H1 (cell line): ENCODE measurements at regions not wholly inside any gene's neighbourhood (a gene's known extent, or its start where the extent isn't known, plus 50 kb on each side); places are given as distances from the start of the nearest gene placed in this dataset.

ENCODE experiments used
- CTCF ChIA-PET: fragments of 300-600 bp; sonication (Branson Sonifier 250); formaldehyde crosslinking; loops from one replicate; lab custom pipeline; 2021; ENCODE audit not compliant: partially characterized antibody; lab: Charles Lee
- POLR2A ChIA-PET: fragments of 300-600 bp; sonication (Branson Sonifier 250); formaldehyde crosslinking; loops from one replicate; lab custom pipeline; 2021; ENCODE audit warnings: inconsistent platforms; ENCODE audit not compliant: partially characterized antibody; lab: Charles Lee
- DNase-seq, 2 experiments: peaks; one replicate each; pipeline versions ENCODE4 v3.0.0 to v3.0.0-alpha.2; 2010 to 2022; ENCODE audit warnings: low spot score in 2 of 2, low read depth in 1 of 2, mixed read lengths in 1 of 2
- FAIRE-seq: peaks from 2 replicates; lab custom pipeline; 2011; peaks lifted over from hg19 to GRCh38; lab: Jason Lieb, UNC
- H2AFZ ChIP-seq: 2 replicates; pipeline ENCODE4 v1.8.1; 2012; ENCODE audit warnings: low read length, inconsistent platforms
- H2AK5ac ChIP-seq: 2 replicates; pipeline ENCODE4 v1.6.1; 2013; ENCODE audit warnings: low read depth, low read length
- H2BK120ac ChIP-seq: replicated peaks from 2 replicates; pipeline ENCODE3; 2013; ENCODE audit warnings: low read depth, low read length, inconsistent platforms
- H2BK12ac ChIP-seq: 2 replicates; pipeline ENCODE4 v1.6.1; 2013; ENCODE audit warnings: low read depth, low read length
- H2BK15ac ChIP-seq: 2 replicates; pipeline ENCODE4 v1.6.1; 2013; ENCODE audit warnings: low read length
- H2BK20ac ChIP-seq: 2 replicates; pipeline ENCODE4 v1.6.1; 2013; ENCODE audit warnings: low read length
- H2BK5ac ChIP-seq: 2 replicates; pipeline ENCODE4 v1.6.1; 2013; ENCODE audit warnings: low read depth, low read length
- H3K14ac ChIP-seq: 2 replicates; pipeline ENCODE4 v1.6.1; 2013; ENCODE audit warnings: inconsistent platforms; ENCODE audit not compliant: insufficient read length
- H3K18ac ChIP-seq: 2 replicates; pipeline ENCODE4 v1.6.1; 2013; ENCODE audit warnings: low read length; ENCODE audit errors: extremely low read depth
- H3K23ac ChIP-seq: 2 replicates; pipeline ENCODE4 v1.6.1; 2013; ENCODE audit warnings: inconsistent platforms; ENCODE audit not compliant: insufficient read length
- H3K23me2 ChIP-seq: 2 replicates; pipeline ENCODE4 v1.6.1; 2013; ENCODE audit warnings: low read depth, low read length
- H3K27ac ChIP-seq: 2 replicates; pipeline ENCODE4 v1.6.1; 2011; ENCODE audit warnings: low read depth, low read length, inconsistent platforms
- H3K27me3 ChIP-seq, 4 experiments: replicated peaks in 1 of 4; 1 replicate in 1 of 4; 2 replicates in 3 of 4; pipeline versions ENCODE4 v1.6.1 to v1.8.1; 2011 to 2013; ENCODE audit warnings: low read length in 3 of 4, mild to moderate bottlenecking in 3 of 4, inconsistent platforms in 2 of 4, mixed read lengths in 2 of 4, moderate library complexity in 1 of 4; ENCODE audit not compliant: control insufficient read depth in 3 of 4, insufficient read depth in 3 of 4; ENCODE audit errors: extremely low read depth in 1 of 4
- H3K36me3 ChIP-seq, 4 experiments: 2 replicates each; pipeline versions ENCODE4 v1.6.1 to v1.8.1; 2011 to 2013; ENCODE audit warnings: mild to moderate bottlenecking in 4 of 4, low read length in 3 of 4, moderate library complexity in 2 of 4, control low read depth in 1 of 4, inconsistent platforms in 1 of 4; ENCODE audit not compliant: insufficient read depth in 4 of 4, control insufficient read depth in 2 of 4
- H3K4ac ChIP-seq: replicated peaks from 2 replicates; pipeline ENCODE3; 2013; ENCODE audit warnings: low read length, low read depth, mixed read lengths, inconsistent platforms; ENCODE audit not compliant: insufficient read length
- H3K4me1 ChIP-seq, 4 experiments: replicated peaks in 1 of 4; 1 replicate in 1 of 4; 2 replicates in 3 of 4; pipeline versions ENCODE4 v1.6.1 to v1.8.1; 2011 to 2013; ENCODE audit warnings: low read length in 3 of 4, inconsistent platforms in 2 of 4, mixed read lengths in 1 of 4; ENCODE audit not compliant: insufficient read depth in 4 of 4, control insufficient read depth in 3 of 4
- H3K4me2 ChIP-seq, 2 experiments: 2 replicates each; pipeline versions ENCODE4 v1.6.1 to v1.8.1; 2011 to 2013; ENCODE audit warnings: low read depth in 2 of 2, low read length in 2 of 2, control low read depth in 1 of 2, inconsistent platforms in 1 of 2, mild to moderate bottlenecking in 1 of 2; ENCODE audit not compliant: insufficient read depth in 1 of 2
- H3K4me3 ChIP-seq, 4 experiments: fragments of 200-600, 300-600 bp in 1 of 4; sonication (generic), shearing (Covaris generic), sonication (Bioruptor Twin) in 1 of 4; 2 replicates each; pipeline versions ENCODE4 v1.5.1 to v1.8.1; 2011 to 2016; ENCODE audit warnings: low read length in 4 of 4, low read depth in 3 of 4, control low read depth in 2 of 4, inconsistent platforms in 2 of 4, mild to moderate bottlenecking in 2 of 4, mixed read lengths in 1 of 4, moderate library complexity in 1 of 4; ENCODE audit not compliant: insufficient read depth in 2 of 4; ENCODE audit errors: extremely low read depth in 1 of 4
- H3K56ac ChIP-seq: replicated peaks from 2 replicates; pipeline ENCODE3; 2013; ENCODE audit warnings: low read depth, mild to moderate bottlenecking, mixed read lengths, low read length, inconsistent platforms; ENCODE audit not compliant: insufficient read length
- H3K79me1 ChIP-seq: 2 replicates; pipeline ENCODE4 v1.6.1; 2013; ENCODE audit warnings: low read depth, low read length, control low read depth
- H3K79me2 ChIP-seq, 2 experiments: 2 replicates each; pipeline versions ENCODE4 v1.6.1 to v1.8.1; 2012 to 2013; ENCODE audit warnings: low read length in 2 of 2, mild to moderate bottlenecking in 2 of 2, inconsistent platforms in 1 of 2; ENCODE audit not compliant: insufficient read depth in 2 of 2, control insufficient read depth in 1 of 2
- H3K9ac ChIP-seq, 4 experiments: replicated peaks in 1 of 4; 1 replicate in 1 of 4; 2 replicates in 3 of 4; pipeline versions ENCODE4 v1.6.1 to v1.8.1; 2011 to 2013; ENCODE audit warnings: low read depth in 3 of 4, low read length in 3 of 4, control low read depth in 2 of 4, mild to moderate bottlenecking in 2 of 4, moderate library complexity in 2 of 4, inconsistent platforms in 1 of 4; ENCODE audit errors: extremely low read depth in 1 of 4
- H3K9me3 ChIP-seq, 2 experiments: 2 replicates each; pipeline versions ENCODE4 v1.6.1 to v1.8.1; 2012 to 2013; ENCODE audit warnings: mild to moderate bottlenecking in 2 of 2, moderate library complexity in 2 of 2, control low read depth in 1 of 2, inconsistent platforms in 1 of 2, low read depth in 1 of 2, low read length in 1 of 2, mixed read lengths in 1 of 2; ENCODE audit not compliant: insufficient read depth in 2 of 2
- H4K20me1 ChIP-seq, 2 experiments: replicated peaks in 1 of 2; 2 replicates each; pipeline versions ENCODE3 to v1.8.1; 2011 to 2013; ENCODE audit warnings: inconsistent platforms in 2 of 2, low read length in 2 of 2, mild to moderate bottlenecking in 1 of 2; ENCODE audit not compliant: insufficient read depth in 2 of 2, control insufficient read depth in 1 of 2
- H4K5ac ChIP-seq: 2 replicates; pipeline ENCODE4 v1.6.1; 2013; ENCODE audit warnings: low read length, low read depth, mixed read lengths, inconsistent platforms; ENCODE audit not compliant: insufficient read length
- H4K8ac ChIP-seq: 2 replicates; pipeline ENCODE4 v1.8.0; 2013; ENCODE audit warnings: mild to moderate bottlenecking, moderate library complexity, low read length, inconsistent platforms; ENCODE audit not compliant: insufficient read depth; ENCODE audit errors: extremely low read depth
- H4K91ac ChIP-seq: replicated peaks from 2 replicates; pipeline ENCODE3; 2013; ENCODE audit warnings: low read length, mixed read lengths, inconsistent platforms; ENCODE audit not compliant: insufficient read length
- BACH1 ChIP-seq: IDR thresholded peaks from 2 replicates; pipeline ENCODE4 v1.6.1; 2012; ENCODE audit warnings: low read length, improper control_type of control experiment
- CHD1 ChIP-seq: IDR thresholded peaks from 2 replicates; pipeline ENCODE4 v1.6.1; 2012; ENCODE audit warnings: low read depth, low read length, improper control_type of control experiment
- CREB1 ChIP-seq: IDR thresholded peaks from 2 replicates; pipeline ENCODE4 v1.6.1; 2012; ENCODE audit warnings: inconsistent platforms
- EGR1 ChIP-seq: IDR thresholded peaks from 2 replicates; pipeline ENCODE4 v1.6.1; 2011; ENCODE audit warnings: low read depth, low read length, borderline replicate concordance
- EZH2 ChIP-seq: fragments of 200-600 bp; sonication (generic); IDR thresholded peaks from 2 replicates; pipeline ENCODE4 v1.7.1; 2012; ENCODE audit warnings: low read depth, mild to moderate bottlenecking, moderate library complexity, low read length, inconsistent platforms; ENCODE audit not compliant: severe bottlenecking
- RBBP5 ChIP-seq: IDR thresholded peaks from 2 replicates; pipeline ENCODE4 v1.7.1; 2012; ENCODE audit warnings: low read depth, mild to moderate bottlenecking, inconsistent platforms, low read length, moderate library complexity, borderline replicate concordance
- RFX5 ChIP-seq: IDR thresholded peaks from 2 replicates; pipeline ENCODE4 v1.6.1; 2011; ENCODE audit warnings: low read depth, low read length, improper control_type of control experiment, borderline replicate concordance
- SAP30 ChIP-seq: fragments of 300-600 bp; sonication (generic); IDR thresholded peaks from 2 replicates; pipeline ENCODE4 v1.7.1; 2012; ENCODE audit warnings: low read length, moderate library complexity, mild to moderate bottlenecking, inconsistent platforms; ENCODE audit not compliant: insufficient read depth, insufficient replicate concordance
- SIRT6 ChIP-seq: IDR thresholded peaks from one replicate; pipeline ENCODE4 v1.7.1; 2012; ENCODE audit warnings: low read length, inconsistent platforms
- SUZ12 ChIP-seq: fragments of 200-600 bp; sonication (generic); IDR thresholded peaks from 2 replicates; pipeline ENCODE4 v1.6.1; 2012; ENCODE audit warnings: mild to moderate bottlenecking, inconsistent platforms, low read length, moderate library complexity, mixed read lengths
- TBP ChIP-seq: IDR thresholded peaks from 2 replicates; pipeline ENCODE4 v1.6.1; 2011; ENCODE audit warnings: low read depth, low read length, improper control_type of control experiment
- TEAD4 ChIP-seq: IDR thresholded peaks from 2 replicates; pipeline ENCODE4 v1.6.1; 2012; ENCODE audit warnings: low read depth, low read length, inconsistent platforms, mixed read lengths
- YY1 ChIP-seq: IDR thresholded peaks from 2 replicates; pipeline ENCODE4 v1.6.1; 2011; ENCODE audit warnings: low read depth, mild to moderate bottlenecking, low read length
- ZNF274 ChIP-seq: IDR thresholded peaks from 2 replicates; pipeline ENCODE4 v1.7.0; 2012; ENCODE audit warnings: low read length, borderline replicate concordance; ENCODE audit errors: extremely low read depth
- WGBS, 2 experiments: shearing (Covaris generic) in 1 of 2; methylation state at CpG; one replicate each; pipeline versions ENCODE4 v1.1.6 to v1.1.7; 2013 to 2015; ENCODE audit warnings: low lambda C conversion rate in 2 of 2, mixed read lengths in 2 of 2, inconsistent platforms in 1 of 2, low coverage in 1 of 2, missing lambda C conversion rate in 1 of 2; ENCODE audit not compliant: insufficient replicate concordance in 2 of 2, insufficient coverage in 1 of 2, insufficient read length in 1 of 2; ENCODE audit errors: extremely low coverage in 1 of 2, missing lambda C conversion rate in 1 of 2; 5-methylcytosine and 5-hydroxymethylcytosine counted together
- TF ChIP-seq, protein P1 (sequence below): IDR thresholded peaks from 2 replicates; pipeline ENCODE4 v1.6.1; 2011; ENCODE audit warnings: low read depth, mild to moderate bottlenecking, low read length; ENCODE audit not compliant: insufficient read depth

GRCh38 chr4:86497131-86497530 is 97.0 kb upstream of the PTPN13 start:
- FAIRE-seq (peak; percentile 7), DNase-seq (no peak)
- no peak overlapping the region for H2AK5ac ChIP-seq
- no peak overlapping the region for H3K4me2 ChIP-seq
- no peak overlapping the region for H3K18ac ChIP-seq
- H2BK15ac ChIP-seq: no peak overlapping the region
- H3K9ac ChIP-seq: no peak overlapping the region
- H3K4me1 ChIP-seq: peaks cover 0 to 11% (median 2%) of the 10 kb centered on the region in 4 experiments; a peak in 2 of 7 replicates
- 95% methylated on average over 2 of the region's 2 CpGs; no CpG with 5 or more reads in 1 of the 2 experiments for WGBS, 2 experiments
- no peak overlapping the region for H2BK120ac ChIP-seq
- H3K23me2 ChIP-seq: no peaks in the 10 kb centered on the region
- no peak overlapping the region for H3K14ac ChIP-seq
- H2AFZ ChIP-seq: no peak overlapping the region
- H4K91ac ChIP-seq: peak overlapping the region; percentile 2
- H4K5ac ChIP-seq: no peak overlapping the region
- H3K27ac ChIP-seq: no peak overlapping the region
- no peaks in the 10 kb centered on the region for H3K36me3 ChIP-seq
- H3K79me1 ChIP-seq: no peaks in the 10 kb centered on the region
- no peak overlapping the region for H2BK12ac ChIP-seq
- H4K8ac ChIP-seq: no peak overlapping the region
- no peak overlapping the region for H2BK5ac ChIP-seq
- H3K79me2 ChIP-seq: no peaks in the 10 kb centered on the region
- no peaks in the 10 kb centered on the region for H4K20me1 ChIP-seq
- no peak overlapping the region for H3K4ac ChIP-seq
- H3K56ac ChIP-seq: no peak overlapping the region
- no peak overlapping the region for H2BK20ac ChIP-seq
- H3K23ac ChIP-seq: no peak overlapping the region
- no peak overlapping the region for H3K4me3 ChIP-seq
- POLR2A ChIA-PET: interaction anchor here (0.6 kb wide), 1 partner anchor 378 kb away, joined by 3 read pairs; no protein-coding TSS in a partner anchor
- H3K9me3 ChIP-seq: no peaks in the 10 kb centered on the region
- H3K27me3 ChIP-seq: no peaks in the 10 kb centered on the region
- CTCF ChIA-PET: interaction anchor here (0.8 to 6.7 kb wide), 31 partner anchors 8 to 406 kb away, joined by 3 to 68 read pairs (median 4); partner anchors contain the start of genes C4orf36 and PTPN13
- no peak for TF ChIP-seq CHD1
- no peak for TF ChIP-seq YY1
- no peak for TF ChIP-seq BACH1
- TF ChIP-seq SIRT6: no peak
- no peak for TF ChIP-seq EZH2
- no peak for TF ChIP-seq RBBP5
- no peak for TF ChIP-seq SAP30
- no peak for TF ChIP-seq CREB1
- no peak for TF ChIP-seq TBP
- no peak for TF ChIP-seq TEAD4
- TF ChIP-seq RFX5: no peak
- TF ChIP-seq, protein P1, sequence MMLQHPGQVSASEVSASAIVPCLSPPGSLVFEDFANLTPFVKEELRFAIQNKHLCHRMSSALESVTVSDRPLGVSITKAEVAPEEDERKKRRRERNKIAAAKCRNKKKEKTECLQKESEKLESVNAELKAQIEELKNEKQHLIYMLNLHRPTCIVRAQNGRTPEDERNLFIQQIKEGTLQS: no peak
- TF ChIP-seq SUZ12: no peak
- no peak for TF ChIP-seq EGR1
- TF ChIP-seq ZNF274: no peak
